Vagina (tissue), 2 donors: ENCODE measurements at regions not wholly inside any gene's neighbourhood (a gene's known extent, or its start where the extent isn't known, plus 50 kb on each side); places are given as distances from the start of the nearest gene placed in this dataset.

ENCODE experiments used
- CTCF ChIP-seq, 3 experiments: fragments of 450-650 bp in 2 of 3; fragments of 200-600 bp in 1 of 3; sonication (generic) in 1 of 3; IDR thresholded peaks; one replicate each; pipeline ENCODE4 v1.5.1; 2017 to 2019; ENCODE audit warnings: antibody characterized with exemption in 3 of 3, mild to moderate bottlenecking in 2 of 3, moderate library complexity in 2 of 3
- POLR2A ChIP-seq, 2 donors: fragments of 450-650 bp; IDR thresholded peaks; one replicate each; pipeline ENCODE4 v1.6.1; 2017; ENCODE audit warnings: antibody characterized with exemption in 2 of 2, mild to moderate bottlenecking in 2 of 2, moderate library complexity in 2 of 2
- POLR2AphosphoS5 ChIP-seq, 2 donors: sonication (generic); formaldehyde crosslinking; IDR thresholded peaks; one replicate each; pipeline ENCODE4 v1.9.0; 2017; ENCODE audit warnings: antibody characterized with exemption in 2 of 2, mild to moderate bottlenecking in 2 of 2, low read depth in 1 of 2; ENCODE audit not compliant: insufficient read depth in 1 of 2

- no peak for TF ChIP-seq CTCF (IDR thresholded peaks at IDR 0.05)
- no peak for TF ChIP-seq POLR2AphosphoS5 (IDR thresholded peaks at IDR 0.05; ENCODE audit: insufficient read depth in 1 of 2, low read depth in 1 of 2)
- no peak for TF ChIP-seq POLR2A (IDR thresholded peaks at IDR 0.05)
Measured at GRCh38 chr10:43955002-43955596, 306.4 kb upstream of the ZNF32 start.
